Stimulated activated CD4-positive, alpha-beta T cell treated with anti-CD3 and anti-CD28 coated beads, Interleukin-4, amount 100 ng/mL, for 24 hours (primary cell): ENCODE measurements at regions not wholly inside any gene's neighbourhood (a gene's known extent, or its start where the extent isn't known, plus 50 kb on each side); places are given as distances from the start of the nearest gene placed in this dataset.

Experiments used
- DNase-seq: peaks from one replicate; pipeline ENCODE4 v3.0.0-alpha.2; 2020

DNA sequence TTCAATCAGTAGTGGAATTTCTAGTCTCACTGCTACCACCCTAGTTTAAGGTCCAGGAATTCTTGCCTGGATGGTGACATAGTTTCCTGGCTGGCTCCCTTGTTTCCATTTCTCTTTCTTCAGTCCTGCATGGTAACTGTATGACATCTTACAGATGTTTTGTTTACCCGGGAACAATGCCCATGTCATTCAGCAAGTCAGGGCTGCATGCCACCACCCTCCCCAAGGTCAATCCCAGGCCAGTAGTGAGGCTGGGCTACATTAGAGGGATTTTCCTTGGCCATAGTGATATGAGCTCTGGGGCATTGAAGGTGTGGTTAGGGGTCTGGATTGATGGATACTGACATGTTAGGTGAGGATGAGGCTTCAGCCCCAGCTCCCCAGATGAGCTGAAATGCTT lies 114.9 kb upstream of the E2F8 start:
- no peak for DNase-seq

DNA sequence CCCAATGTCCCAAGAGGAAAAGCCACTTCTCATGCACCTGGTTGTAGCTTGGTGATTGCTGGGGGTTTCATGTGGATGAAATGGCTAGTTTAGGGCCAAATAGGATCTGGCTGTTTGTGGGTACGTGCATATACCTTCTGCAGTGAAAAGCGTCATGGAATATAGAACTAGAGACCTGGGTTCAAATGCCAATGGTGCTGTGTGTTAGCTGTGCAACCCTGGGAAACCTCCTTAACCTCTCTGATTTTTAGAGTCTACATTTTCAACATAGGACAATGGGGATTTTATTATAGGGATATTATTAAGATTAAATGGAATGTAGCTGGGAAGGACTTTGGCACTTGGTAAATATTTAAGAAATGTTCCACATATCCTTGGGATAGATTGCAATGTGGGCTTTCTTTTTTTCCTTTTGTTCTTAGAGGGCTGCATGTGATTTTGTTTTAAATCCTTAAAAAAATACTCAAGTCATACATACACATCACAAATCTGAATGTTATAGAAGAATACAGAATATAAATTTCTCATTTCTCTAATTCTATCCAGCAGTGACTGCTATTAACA lies 112.6 kb upstream of the E2F8 start:
- DNase-seq, result no peak

DNA sequence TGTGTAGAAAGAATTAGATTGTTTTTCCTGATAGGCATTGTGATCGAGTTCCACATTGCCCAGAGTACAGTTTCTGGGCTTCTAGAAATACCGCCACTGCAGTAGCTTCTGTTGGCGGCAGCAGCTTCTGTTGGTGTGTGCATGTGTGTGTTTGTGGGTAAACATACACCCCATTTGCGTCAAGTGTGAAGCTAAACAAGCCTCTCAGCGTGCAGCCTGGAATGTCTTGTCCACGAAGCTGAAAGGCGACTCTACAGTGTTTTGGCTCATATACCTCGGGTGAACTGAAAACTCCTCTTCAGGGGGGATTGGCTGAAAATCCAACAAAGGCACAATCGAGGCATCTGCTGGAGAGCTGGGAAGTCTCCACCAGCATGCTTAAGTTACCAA lies 112.0 kb upstream of the E2F8 start:
- DNase-seq, result no peak

- no peak for DNase-seq
These were observed 111.5 kb upstream of the E2F8 start for GRCh38 chr11:19352072-19352770.

- DNase-seq, result no peak
These were observed 110.7 kb upstream of the E2F8 start for GRCh38 chr11:19351426-19351825.

DNA sequence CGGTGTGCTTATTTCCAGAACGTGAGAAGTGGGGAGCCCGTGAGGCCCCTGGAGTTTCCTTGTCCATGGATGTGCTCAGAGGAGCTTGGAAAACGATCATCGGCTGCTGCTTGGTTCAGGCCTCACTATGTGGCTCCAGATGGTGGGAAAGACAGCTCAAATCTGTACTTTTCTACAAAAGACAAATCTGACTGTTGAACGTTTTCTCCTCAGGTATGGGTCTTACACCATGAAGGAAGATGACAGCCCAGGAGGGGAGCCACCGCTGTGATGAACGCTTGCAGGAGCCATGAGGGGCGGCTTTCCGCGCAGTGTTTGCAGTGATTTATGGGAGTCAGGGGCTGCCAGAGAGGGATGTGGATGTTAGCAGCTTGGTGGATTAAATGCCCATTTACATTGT lies 109.4 kb upstream of the E2F8 start:
- no peak for DNase-seq

DNA sequence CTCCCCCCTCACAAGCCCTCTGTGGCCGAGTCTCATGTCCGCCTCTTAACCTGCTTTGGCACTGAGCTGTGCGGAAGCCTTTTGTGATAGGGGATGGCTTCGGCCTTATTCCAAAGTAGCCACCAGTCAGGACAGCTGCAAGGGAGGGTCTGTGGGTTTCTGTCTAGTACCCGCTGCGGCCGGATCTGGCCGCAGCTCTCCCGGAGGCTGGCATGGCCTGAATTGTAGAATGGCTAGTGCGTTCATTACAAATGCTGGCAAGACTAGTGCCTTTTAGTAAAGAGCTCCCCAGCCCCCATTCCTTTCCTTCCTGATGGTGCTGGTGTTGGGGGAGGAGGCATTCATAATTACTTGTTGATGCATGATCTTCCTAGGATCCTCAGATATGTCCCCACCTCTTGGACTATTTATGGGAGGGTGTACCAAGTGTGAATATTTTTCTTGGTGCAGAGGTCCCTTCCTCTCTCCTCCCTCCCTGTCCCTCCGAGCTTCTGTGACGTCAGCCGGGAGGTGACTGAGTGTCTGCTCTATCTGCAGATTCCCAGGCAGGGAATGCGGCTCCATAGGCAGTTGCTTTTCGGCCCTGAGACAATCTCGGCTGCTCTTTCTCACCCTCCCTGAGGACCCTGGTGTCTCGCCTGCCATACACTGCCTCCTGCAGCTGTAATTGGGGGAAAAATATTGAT lies 108.7 kb upstream of the E2F8 start:
- no peak for DNase-seq

- no peak for DNase-seq
These were observed 107.2 kb upstream of the E2F8 start for GRCh38 chr11:19347911-19348310.

DNA sequence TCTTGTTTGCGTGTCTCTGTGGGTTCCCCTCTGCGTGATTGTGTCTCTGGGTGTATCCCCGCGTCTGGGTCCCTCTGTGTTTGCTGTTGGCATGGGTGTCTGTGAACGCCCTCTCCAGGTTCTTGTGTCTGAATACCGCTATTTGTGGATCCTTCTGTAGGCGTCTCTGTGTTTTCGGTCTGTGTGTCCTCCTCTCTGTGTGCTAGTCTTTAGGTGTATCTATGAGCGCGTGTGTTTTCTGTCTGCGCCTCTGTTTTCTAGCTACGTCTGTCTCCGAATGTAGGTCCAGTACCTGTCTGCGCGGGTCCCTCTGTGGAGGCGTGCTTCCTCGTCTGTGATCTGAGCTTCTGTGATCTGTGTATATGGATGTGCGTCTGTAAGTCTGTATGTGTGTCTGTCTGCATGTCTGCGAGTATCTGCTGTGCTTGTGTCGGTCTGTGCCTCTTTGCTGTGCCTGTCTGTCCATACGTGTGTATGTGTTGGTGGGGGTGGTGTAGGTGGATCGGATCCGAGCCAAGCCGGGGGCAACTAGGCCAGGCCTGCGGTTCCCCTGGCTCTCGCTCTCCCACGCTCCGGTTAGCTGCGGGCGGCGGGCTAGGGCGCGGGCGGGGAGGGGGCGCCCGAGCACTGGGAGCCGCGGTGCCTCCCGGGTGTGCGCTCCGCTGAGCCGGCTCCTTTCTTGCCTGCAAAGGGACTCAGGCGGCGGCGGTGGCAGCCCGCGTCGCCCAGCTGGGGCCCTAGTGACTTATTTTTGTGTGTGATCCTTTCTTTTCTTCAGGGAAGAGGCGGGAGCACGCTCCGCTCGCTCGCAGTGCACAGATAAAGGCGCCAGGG lies 105.3 kb upstream of the E2F8 start:
- DNase-seq, result no peak

DNA sequence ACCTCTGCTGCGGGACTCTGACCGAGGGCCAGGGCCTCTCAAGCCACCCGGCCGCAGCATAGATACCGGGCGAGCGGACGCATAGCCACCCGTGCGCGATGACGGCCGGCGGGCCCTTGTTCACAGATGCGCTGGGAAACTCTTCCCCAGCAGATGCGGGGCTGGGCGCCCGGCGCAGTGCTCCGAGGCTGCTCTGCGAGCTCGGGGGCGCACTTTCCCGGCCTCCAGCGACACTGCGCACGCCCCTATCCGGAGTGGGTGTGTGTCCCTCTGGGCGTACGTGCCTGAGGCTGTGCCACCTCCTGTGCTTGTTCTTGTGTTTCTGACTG lies 104.7 kb upstream of the E2F8 start:
- DNase-seq, result no peak

DNA sequence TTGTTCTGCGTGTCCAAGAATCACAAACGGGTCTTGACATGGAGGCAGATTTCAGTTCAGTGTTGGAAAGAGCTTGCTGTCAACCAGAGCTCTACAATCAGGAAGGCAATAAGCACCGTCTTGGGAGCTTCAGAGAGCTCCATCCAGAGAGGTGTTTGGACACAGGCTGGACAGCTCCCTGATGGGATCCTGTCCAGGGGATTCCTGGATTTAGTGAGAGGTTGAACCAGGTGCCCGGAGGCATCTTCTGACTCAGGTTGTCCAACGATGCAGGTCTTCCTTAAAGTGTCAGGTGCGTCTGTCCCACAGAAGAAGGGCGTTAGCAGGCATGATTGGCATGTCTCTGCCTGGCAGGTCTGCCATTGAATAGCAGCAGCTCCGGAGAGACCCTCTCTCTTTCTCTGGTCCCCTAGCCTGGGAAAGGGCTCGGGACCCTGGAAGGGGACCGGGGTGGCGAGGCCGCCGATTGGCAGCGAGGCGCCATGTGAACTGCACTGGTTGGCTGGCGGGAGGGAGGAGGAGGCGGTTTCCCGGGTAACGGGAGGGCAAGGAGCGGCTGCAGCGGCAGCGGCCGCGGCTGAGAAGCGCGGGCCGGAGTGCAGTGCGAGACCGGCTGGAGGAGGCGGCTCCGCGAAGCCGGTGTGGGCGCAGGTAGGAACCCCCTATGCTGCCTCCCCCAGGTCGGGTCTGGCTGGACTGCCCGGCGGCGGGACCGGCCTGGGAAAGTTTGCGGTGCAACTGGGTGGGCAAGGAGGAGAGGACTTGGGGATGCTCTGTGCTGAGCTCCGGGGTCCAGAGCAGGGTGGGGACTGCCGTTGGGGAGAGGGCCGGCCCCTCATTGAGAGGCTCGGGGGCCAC lies 104.1 kb upstream of the E2F8 start:
- DNase-seq, result no peak

DNA sequence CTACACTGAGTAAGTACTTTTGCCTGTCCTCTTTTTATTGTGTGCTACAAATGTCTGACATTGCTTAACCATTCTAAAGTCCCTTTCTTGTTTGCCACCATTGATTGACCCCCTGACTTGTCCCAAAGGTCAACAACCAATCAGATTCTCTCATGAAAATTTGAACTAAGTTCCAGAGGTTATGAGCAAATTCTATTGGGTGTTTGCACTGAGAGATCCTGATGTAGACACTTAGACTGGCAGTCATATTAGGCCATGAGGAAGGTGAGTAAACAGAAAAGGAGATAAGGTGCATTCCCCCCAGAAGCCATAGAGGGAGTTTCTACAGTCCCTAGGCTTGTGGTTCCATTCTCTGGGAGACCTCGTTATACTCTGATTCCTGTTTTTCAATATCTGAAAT lies 101.3 kb upstream of the E2F8 start:
- no peak for DNase-seq

GRCh38 chr11:19338375-19338774 lies 97.6 kb upstream of the E2F8 start:
- no peak for DNase-seq

- DNase-seq, result no peak
These were observed 97.0 kb upstream of the E2F8 start for GRCh38 chr11:19337779-19338178.

GRCh38 chr11:19336331-19336730 lies 95.6 kb upstream of the E2F8 start:
- DNase-seq, result no peak

- DNase-seq, result no peak
These were observed 91.7 kb upstream of the E2F8 start for GRCh38 chr11:19332476-19332875.

DNA sequence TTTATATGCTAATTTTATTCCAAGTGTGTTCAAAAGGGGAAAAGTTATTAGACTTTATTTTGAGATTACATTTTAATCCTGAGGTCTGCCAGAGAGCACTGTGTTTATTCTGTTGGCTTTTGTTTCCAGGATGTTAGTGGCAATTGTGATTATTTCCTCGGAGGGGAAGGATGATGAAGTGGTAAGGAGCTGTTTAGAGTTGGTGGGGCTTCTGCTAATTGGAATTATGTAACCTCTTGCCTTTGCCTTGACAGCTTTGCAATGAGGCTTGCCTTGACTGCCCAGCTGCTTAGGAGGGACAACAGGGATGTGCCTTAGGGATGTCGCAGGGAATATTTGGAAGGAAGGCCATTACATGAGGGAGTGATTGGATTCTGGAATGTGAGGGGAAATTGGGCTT lies 89.7 kb upstream of the E2F8 start:
- DNase-seq, result no peak

- DNase-seq, result no peak
These were observed 89.2 kb upstream of the E2F8 start for GRCh38 chr11:19329970-19330369.

- DNase-seq, result no peak
These were observed 88.0 kb upstream of the E2F8 start for GRCh38 chr11:19328586-19329311.

DNA sequence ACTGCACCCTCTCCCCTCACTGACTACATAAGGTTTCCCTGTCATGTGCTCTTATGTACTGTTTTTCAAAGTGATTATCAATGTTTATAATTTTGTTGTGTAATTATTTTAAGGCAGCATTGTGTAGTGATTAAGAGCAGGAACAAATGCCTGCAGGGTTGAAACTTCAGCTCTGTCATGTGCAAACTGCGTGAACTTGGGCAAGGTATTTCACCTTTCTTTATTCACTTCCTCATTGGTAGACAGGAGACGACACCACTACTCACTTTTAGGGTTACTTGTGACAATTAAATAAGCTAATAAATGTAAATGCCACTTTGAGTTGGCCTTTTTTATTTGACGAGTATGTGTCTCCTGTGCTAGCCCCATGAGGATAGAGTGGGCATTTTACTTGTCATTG lies 86.5 kb upstream of the E2F8 start:
- DNase-seq, result no peak

DNA sequence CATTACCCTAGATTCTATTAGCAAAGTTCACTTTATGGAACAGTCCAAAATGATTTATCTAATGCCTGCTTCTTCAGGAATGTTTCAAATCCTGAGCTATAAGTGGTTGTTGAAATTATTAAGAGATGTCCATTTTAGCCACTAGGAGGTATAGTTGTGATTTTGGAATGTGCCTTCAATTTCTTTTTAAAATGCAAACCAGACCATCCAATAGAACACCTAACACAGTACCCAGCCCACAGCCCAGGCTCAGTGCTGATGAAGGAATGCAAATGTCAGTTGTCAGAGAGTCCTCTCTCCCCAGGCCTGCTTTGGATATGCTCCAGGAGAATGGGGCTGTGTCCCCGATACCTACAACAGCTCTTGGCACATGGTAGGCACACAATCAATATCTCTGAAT lies 85.8 kb upstream of the E2F8 start:
- DNase-seq, result no peak

- no peak for DNase-seq
These were observed 82.8 kb upstream of the E2F8 start for GRCh38 chr11:19323502-19323901.
